HG03045 (cell line): ENCODE measurements at regions not wholly inside any gene's neighbourhood (a gene's known extent, or its start where the extent isn't known, plus 50 kb on each side); places are given as distances from the start of the nearest gene placed in this dataset.
"Not testable (repeated sequence)": the region's sequence is repeated elsewhere in the genome, so short reads cannot be mapped to it uniquely, and the experiment has no call there.

Experiments
- ATAC-seq: cut with Tn5 transposase; IDR thresholded peaks from one replicate; pipeline ENCODE4 v1.9.1; 2021; ENCODE audit warnings: mild to moderate bottlenecking, moderate library complexity; ENCODE audit not compliant: unreplicated experiment

GRCh38 chr10:10665750-10666149, 351.9 kb upstream of the CELF2 start:
- no peak for ATAC-seq

GRCh38 chr10:10667466-10667865, 350.2 kb upstream of the CELF2 start:
- ATAC-seq = no peak

- ATAC-seq = no peak
These were observed 340.7 kb upstream of the CELF2 start for GRCh38 chr10:10676972-10677371.

- no peak for ATAC-seq
These were observed 340.2 kb upstream of the CELF2 start for GRCh38 chr10:10677479-10677878.

- no peak for ATAC-seq
These were observed 337.2 kb upstream of the CELF2 start for GRCh38 chr10:10680496-10680895.

GRCh38 chr10:10684972-10685371, 332.7 kb upstream of the CELF2 start:
- no peak for ATAC-seq

- ATAC-seq = no peak
These were observed 332.1 kb upstream of the CELF2 start for GRCh38 chr10:10685566-10685965.

- no peak for ATAC-seq
These were observed 329.9 kb upstream of the CELF2 start for GRCh38 chr10:10687751-10688150.

GRCh38 chr10:10699427-10699826, 318.2 kb upstream of the CELF2 start:
- no peak for ATAC-seq

- no peak for ATAC-seq
These were observed 316.5 kb upstream of the CELF2 start for GRCh38 chr10:10701084-10701611.

- ATAC-seq = no peak
These were observed 315.5 kb upstream of the CELF2 start for GRCh38 chr10:10702211-10702610.

- no peak for ATAC-seq
These were observed 314.3 kb upstream of the CELF2 start for GRCh38 chr10:10703382-10703781.

GRCh38 chr10:10712155-10712704, 305.4 kb upstream of the CELF2 start:
- ATAC-seq = no peak

- ATAC-seq = no peak
These were observed 303.3 kb upstream of the CELF2 start for GRCh38 chr10:10714327-10714726.

- no peak for ATAC-seq
These were observed 300.7 kb upstream of the CELF2 start for GRCh38 chr10:10716972-10717371.

- ATAC-seq = no peak
These were observed 295.2 kb upstream of the CELF2 start for GRCh38 chr10:10722422-10722821.

- no peak for ATAC-seq
These were observed 292.5 kb upstream of the CELF2 start for GRCh38 chr10:10725196-10725595.

GRCh38 chr10:10726101-10726500, 291.6 kb upstream of the CELF2 start:
- no peak for ATAC-seq

- ATAC-seq = not testable (repeated sequence)
These were observed 290.3 kb upstream of the CELF2 start for GRCh38 chr10:10727411-10727810.

GRCh38 chr10:10727812-10728211, 289.9 kb upstream of the CELF2 start:
- ATAC-seq = no peak

- ATAC-seq = no peak
These were observed 287.1 kb upstream of the CELF2 start for GRCh38 chr10:10730471-10731043.

- ATAC-seq = no peak
These were observed 286.3 kb upstream of the CELF2 start for GRCh38 chr10:10731366-10731765.
